Lower leg skin (tissue), 4 donors: ENCODE measurements at regions not wholly inside any gene's neighbourhood (a gene's known extent, or its start where the extent isn't known, plus 50 kb on each side); places are given as distances from the start of the nearest gene placed in this dataset.

Experiments used
- DNase-seq, 2 donors: peaks; one replicate each; pipeline ENCODE4 v3.0.0-alpha.2; 2019; ENCODE audit warnings: low spot score in 2 of 2
- H3K4me3 ChIP-seq: fragments of 200-600 bp; sonication (generic); 2 replicates; pipeline ENCODE4 v1.5.1; 2017; ENCODE audit warnings: mild to moderate bottlenecking, low read depth; ENCODE audit not compliant: poor library complexity, severe bottlenecking
- CTCF ChIP-seq, 3 donors: fragments of 450-650 bp; IDR thresholded peaks; one replicate each; pipeline ENCODE4 v1.5.1; 2016; ENCODE audit warnings: antibody characterized with exemption in 3 of 3, mild to moderate bottlenecking in 3 of 3, moderate library complexity in 2 of 3
- POLR2A ChIP-seq, 2 donors: fragments of 450-650 bp; IDR thresholded peaks; one replicate each; pipeline ENCODE4 v1.6.1; 2016 to 2017; ENCODE audit warnings: antibody characterized with exemption in 2 of 2, mild to moderate bottlenecking in 1 of 2, moderate library complexity in 1 of 2
- WGBS, 2 donors: methylation state at CpG; one replicate each; pipeline ENCODE4 v1.1.5; 2018; 5-methylcytosine and 5-hydroxymethylcytosine counted together
- intact Hi-C: fragments of 100-400 bp; cut with DNase I; formaldehyde crosslinking; loops from one replicate; pipeline ENCODE4 v1.15.0; 2023; ENCODE audit warnings: low total_unique reads

- DNase-seq = no peak
- WGBS, 2 donors = 78 to 79% methylated on average over 4 of the region's 4 CpGs
- TF ChIP-seq POLR2A (IDR thresholded peaks at IDR 0.05) (no peak), CTCF (IDR thresholded peaks at IDR 0.05) (no peak)
- intact Hi-C loops = no loop called here
- no peak overlapping the region for H3K4me3 ChIP-seq
These were observed 428.7 kb upstream of the LRRC7 start for GRCh38 chr1:69139007-69139406.

GRCh38 chr1:69146303-69146702 is 421.4 kb upstream of the LRRC7 start:
- TF ChIP-seq CTCF (IDR thresholded peaks at IDR 0.05) (no peak), POLR2A (IDR thresholded peaks at IDR 0.05) (no peak)
- H3K4me3 ChIP-seq = no peak overlapping the region
- intact Hi-C loops = no loop called here
- no peak for DNase-seq
- 78 to 82% methylated on average over 3 of the region's 3 CpGs for WGBS, 2 donors

DNA sequence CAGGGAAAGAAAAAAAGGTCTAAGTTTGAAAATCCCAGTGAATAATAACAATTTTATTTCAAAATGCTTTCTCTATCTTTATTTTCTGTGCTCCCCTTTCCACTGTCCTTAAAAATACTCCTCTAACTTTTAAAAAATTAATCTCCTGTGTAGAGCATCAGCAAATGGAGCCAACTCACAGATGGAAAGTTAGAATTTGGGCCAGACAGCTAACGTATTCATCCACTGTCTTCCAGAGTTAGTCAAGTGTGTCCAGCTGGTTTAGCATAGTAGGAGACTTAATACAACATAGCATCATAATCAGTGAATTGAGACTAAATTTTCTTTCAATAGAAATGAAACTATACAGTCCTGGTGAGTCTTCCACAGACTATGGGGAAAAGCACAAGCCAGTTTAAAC is 419.0 kb upstream of the LRRC7 start:
- H3K4me3 ChIP-seq = no peak overlapping the region
- TF ChIP-seq POLR2A (IDR thresholded peaks at IDR 0.05) = no peak
- no peak for TF ChIP-seq CTCF (IDR thresholded peaks at IDR 0.05)
- intact Hi-C loops = no loop called here
- WGBS, 2 donors = 47 to 53% methylated on average over 1 of the region's 1 CpG
- no peak for DNase-seq

DNA sequence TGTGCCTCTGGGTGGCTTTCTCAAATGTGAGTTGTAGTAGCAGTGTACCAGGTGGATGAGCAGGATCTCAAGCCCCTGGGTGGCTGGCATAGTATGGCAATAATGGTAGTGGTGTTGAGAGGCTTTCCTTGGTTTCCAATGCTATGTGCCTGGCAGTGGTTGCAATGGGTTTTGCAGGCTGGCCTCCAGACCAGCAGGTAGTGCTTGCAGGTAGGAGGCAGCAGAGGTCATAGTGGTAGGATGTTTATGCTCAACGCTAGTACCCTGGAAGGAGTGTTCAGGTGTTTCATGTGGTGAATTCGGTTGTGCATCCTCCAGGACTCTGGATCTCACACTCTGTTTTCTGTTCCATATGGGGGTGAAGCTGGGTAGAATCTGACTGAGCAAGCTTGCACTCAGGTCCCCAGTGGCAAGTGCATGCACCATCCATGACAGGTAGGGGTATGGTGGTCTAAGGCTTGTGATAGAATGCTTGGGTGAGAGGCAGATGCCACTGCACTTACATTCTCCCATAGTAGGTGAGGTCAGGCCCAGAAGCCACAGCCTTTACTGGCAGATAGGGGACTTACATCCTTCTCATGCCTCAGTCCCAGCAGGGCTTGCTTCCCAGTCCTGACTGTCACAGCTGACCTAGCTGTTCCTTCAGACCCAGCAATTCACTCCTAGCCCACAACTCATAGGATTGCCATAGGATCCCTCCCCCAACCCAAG is 410.5 kb upstream of the LRRC7 start:
- TF ChIP-seq CTCF (IDR thresholded peaks at IDR 0.05) (no peak), POLR2A (IDR thresholded peaks at IDR 0.05) (no peak)
- 82 to 90% methylated on average over 2 of the region's 2 CpGs for WGBS, 2 donors
- H3K4me3 ChIP-seq = no peak overlapping the region
- DNase-seq = no peak
- intact Hi-C loops = loop anchor here (5.0 kb wide), 1 partner anchor 265 kb away; no protein-coding TSS in a partner anchor

- no peak for DNase-seq
- intact Hi-C loops = no loop called here
- no peak for TF ChIP-seq CTCF (IDR thresholded peaks at IDR 0.05)
- no peak for TF ChIP-seq POLR2A (IDR thresholded peaks at IDR 0.05)
- 88 to 94% methylated on average over 2 of the region's 2 CpGs for WGBS, 2 donors
- H3K4me3 ChIP-seq = no peak overlapping the region
These were observed 404.5 kb upstream of the LRRC7 start for GRCh38 chr1:69163241-69163640.

- TF ChIP-seq POLR2A (IDR thresholded peaks at IDR 0.05) = no peak
- H3K4me3 ChIP-seq = no peak overlapping the region
- DNase-seq = no peak
- intact Hi-C loops = no loop called here
These were observed 403.9 kb upstream of the LRRC7 start for GRCh38 chr1:69163779-69164178.
